Adrenal gland (tissue), 5 donors: ENCODE measurements at regions not wholly inside any gene's neighbourhood (a gene's known extent, or its start where the extent isn't known, plus 50 kb on each side); places are given as distances from the start of the nearest gene placed in this dataset.

Experiments
- CTCF ChIP-seq, 6 experiments: fragments of 450-650 bp in 4 of 6; fragments of 200-600 bp in 2 of 6; sonication (generic) in 1 of 6; IDR thresholded peaks; 1 replicate in 5 of 6; 2 replicates in 1 of 6; pipeline versions ENCODE4 v1.5.1 to v1.8.0; 2016 to 2021; ENCODE audit warnings: antibody characterized with exemption in 6 of 6, mild to moderate bottlenecking in 2 of 6, moderate library complexity in 1 of 6
- POLR2A ChIP-seq, 2 donors: fragments of 450-650 bp; IDR thresholded peaks; one replicate each; pipeline ENCODE4 v1.6.1; 2017; ENCODE audit warnings: antibody characterized with exemption in 2 of 2, mild to moderate bottlenecking in 2 of 2, moderate library complexity in 1 of 2
- donor health status: DM: no; HTN: no; CAD: no.

- TF ChIP-seq POLR2A (IDR thresholded peaks at IDR 0.05) (no peak), CTCF (IDR thresholded peaks at IDR 0.05) (no peak)
Measured at GRCh38 chrX:128714425-128714824, 662.2 kb upstream of the ACTRT1 start.
